ENCODE measurements at regions not wholly inside any gene's neighbourhood (a gene's known extent, or its start where the extent isn't known, plus 50 kb on each side); places are given as distances from the start of the nearest gene placed in this dataset.

DNA sequence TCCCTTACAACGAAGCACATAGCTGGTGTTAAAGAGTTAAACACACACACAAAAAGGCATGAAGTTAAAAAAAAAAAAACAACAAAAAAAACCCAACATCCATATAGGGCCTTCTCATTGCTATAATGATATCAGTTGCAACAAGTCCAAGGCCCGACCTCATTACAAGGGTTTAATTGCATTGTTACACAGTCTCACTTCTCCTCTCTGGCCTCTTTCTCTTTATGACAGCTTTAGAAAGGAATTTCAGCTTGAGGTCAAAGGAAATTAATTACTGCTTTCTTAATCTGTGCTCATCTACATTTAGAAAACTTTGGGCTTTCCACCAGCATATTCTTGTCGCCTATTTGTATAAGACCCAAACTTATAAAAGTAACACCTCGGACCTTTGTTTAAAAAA is 342.1 kb downstream of the NR2F2 start:
- DNase-seq (ENCODE audit: low read depth): no peak

DNA sequence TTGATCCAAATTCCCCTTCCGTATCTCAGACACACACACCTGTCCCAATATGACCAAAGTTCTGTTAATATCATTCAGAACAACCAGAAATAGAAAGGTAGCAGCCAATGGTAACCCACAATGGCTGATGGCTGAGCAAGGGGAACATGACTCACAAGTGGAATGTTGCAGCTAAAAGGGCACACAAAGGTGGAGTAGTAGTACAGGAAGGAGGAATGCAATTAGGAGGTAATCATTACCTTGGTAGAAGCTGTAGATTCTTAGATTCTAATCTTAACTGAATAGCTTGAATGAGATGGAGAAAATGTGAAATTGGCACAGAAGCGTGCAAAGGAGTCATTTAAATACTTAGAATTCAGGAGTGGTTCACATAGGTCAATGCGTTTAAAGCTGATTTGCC is 347.9 kb downstream of the NR2F2 start:
- DNase-seq (ENCODE audit: low read depth): no peak

- no peak for DNase-seq (ENCODE audit: low read depth)
Measured at GRCh38 chr15:96687388-96688107, 357.0 kb downstream of the NR2F2 start.

- DNase-seq (ENCODE audit: low read depth): no peak
Measured at GRCh38 chr15:96690733-96691132, 360.2 kb downstream of the NR2F2 start.

DNA sequence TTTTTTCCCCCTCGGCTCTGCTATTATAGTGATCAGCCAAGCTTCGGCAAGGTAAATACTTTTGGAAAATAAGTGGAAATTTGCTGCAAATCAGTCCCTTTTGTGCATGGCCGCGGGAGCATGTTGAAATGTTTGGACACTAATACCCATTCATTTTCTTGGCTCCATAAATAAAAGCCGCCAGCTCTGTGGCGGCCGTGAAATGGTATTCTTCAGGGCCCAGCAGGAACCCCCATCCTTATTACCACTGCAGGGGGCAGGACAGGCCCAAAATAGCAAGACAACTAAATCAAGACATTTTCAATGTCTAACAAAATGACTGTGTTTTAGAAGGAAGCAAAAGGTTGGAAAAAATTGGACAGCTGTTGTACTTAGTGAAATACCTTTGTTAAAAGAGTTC is 362.3 kb downstream of the NR2F2 start:
- no peak for DNase-seq (ENCODE audit: low read depth)

- DNase-seq (ENCODE audit: low read depth): no peak
Measured at GRCh38 chr15:96693515-96693914, 363.0 kb downstream of the NR2F2 start.

GRCh38 chr15:96693990-96694517 is 363.6 kb downstream of the NR2F2 start:
- no peak for DNase-seq (ENCODE audit: low read depth)

DNA sequence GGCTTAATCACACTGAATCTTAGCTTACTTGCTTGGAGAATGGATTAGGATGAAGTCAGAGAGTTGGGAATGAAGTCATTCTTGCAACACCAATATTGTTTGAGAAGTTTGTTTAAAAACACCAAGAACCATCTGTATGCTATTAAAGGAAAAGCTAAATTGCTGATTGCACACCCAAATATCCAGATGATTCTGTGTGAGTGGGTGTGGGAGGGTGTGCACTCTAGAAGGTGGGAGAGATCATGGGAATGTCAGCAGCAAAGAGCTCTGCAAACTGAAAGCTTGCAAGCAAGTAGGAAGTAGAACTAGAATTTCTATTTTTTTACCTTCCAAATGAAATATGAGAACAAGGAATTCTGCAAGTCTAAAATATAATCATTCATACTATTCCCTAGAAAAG is 364.9 kb downstream of the NR2F2 start:
- no peak for DNase-seq (ENCODE audit: low read depth)

GRCh38 chr15:96699871-96700401 is 369.4 kb downstream of the NR2F2 start:
- no peak for DNase-seq (ENCODE audit: low read depth)

DNA sequence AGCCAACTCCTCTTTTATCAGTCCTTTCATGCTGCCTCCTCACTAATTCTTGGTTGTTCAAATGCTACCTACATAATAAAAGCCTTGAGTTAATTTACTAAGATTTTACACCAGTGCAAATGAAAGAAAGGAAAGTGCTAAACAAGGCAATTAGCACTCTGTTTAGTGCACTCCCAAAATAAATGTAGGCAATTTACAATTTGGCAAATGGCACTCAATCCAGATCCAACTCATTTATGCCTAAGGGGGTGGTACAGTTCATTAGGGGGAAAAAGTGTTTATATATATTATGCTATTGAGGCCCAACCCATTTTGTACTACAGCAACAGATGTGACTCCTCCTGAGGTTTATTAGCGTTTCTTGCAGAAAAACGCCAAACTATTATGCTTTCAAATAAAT is 370.1 kb downstream of the NR2F2 start:
- DNase-seq (ENCODE audit: low read depth): no peak

DNA sequence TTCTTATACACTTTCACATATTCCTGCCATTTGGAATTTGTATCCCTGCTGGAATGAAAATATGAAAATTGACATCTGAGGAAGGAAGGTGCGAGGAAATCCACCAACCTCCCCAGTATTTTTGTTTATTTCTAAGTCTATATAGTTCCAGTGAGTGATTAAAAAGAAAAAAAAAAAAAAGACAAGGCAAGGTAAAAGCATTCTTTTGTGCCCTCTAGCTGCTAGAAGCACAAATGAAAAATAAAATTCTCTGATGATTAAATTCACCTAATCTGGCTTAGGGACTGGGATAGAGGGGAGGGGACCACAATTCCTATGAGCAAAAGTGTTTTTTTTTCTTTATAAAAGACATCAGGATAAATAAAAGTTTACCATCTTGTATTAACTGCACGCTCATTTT is 370.9 kb downstream of the NR2F2 start:
- no peak for DNase-seq (ENCODE audit: low read depth)

DNA sequence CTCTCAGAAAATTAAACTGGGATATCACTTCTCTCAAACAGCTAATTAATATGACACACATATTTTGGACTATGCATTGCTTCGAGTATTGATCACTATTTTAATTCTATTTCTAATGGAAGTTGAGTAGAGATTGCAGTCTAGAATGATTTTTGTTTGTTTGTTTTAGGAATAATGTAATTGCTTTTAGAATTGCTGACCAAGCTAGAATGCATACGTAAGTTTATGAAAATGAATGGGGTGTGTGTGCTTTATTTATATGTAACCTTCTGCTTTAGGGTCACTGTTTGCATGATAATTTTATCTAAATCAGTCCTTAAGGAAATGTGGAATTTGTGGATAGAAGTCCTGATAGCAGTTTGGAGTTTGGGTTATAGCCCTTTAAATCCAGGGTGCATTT is 371.4 kb downstream of the NR2F2 start:
- DNase-seq (ENCODE audit: low read depth): no peak

DNA sequence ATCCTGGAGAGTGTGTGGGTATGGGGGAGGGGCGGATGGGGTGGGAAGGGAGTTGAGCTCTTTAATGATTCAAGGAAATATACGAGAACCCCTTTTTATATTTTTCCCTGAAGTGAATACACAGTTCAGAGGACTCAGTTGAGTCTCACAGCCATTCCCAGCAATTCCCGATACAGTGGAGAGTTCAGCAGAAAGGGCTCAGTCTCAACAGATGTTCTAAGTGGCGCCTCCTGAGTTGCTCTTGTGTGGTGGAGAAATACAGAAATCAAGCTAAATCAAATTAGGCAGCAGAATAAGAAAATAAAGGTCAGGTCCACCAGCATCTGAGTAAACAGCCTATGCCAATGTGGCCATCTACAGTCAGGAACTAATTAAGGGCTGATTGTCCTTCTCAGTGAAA is 372.1 kb downstream of the NR2F2 start:
- no peak for DNase-seq (ENCODE audit: low read depth)

DNA sequence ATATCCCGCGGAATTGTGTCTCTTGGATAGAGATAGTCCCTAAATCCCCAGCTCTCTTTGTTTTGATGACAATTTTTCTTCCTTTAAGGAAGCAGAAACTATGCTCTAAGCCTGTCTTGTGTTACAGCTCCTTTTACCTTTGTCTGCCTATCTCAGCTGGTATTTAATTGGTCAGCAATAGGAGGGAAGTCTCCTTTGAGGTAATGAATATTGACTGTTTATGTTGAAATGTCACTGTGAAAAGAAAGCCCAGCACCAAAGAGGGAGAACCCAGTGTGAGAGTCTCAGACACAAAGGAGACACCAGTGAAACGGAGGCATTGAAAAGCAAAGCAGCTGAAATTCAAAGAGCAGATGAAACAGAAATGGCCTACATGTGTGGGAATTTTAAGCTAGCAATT is 372.6 kb downstream of the NR2F2 start:
- no peak for DNase-seq (ENCODE audit: low read depth)

DNA sequence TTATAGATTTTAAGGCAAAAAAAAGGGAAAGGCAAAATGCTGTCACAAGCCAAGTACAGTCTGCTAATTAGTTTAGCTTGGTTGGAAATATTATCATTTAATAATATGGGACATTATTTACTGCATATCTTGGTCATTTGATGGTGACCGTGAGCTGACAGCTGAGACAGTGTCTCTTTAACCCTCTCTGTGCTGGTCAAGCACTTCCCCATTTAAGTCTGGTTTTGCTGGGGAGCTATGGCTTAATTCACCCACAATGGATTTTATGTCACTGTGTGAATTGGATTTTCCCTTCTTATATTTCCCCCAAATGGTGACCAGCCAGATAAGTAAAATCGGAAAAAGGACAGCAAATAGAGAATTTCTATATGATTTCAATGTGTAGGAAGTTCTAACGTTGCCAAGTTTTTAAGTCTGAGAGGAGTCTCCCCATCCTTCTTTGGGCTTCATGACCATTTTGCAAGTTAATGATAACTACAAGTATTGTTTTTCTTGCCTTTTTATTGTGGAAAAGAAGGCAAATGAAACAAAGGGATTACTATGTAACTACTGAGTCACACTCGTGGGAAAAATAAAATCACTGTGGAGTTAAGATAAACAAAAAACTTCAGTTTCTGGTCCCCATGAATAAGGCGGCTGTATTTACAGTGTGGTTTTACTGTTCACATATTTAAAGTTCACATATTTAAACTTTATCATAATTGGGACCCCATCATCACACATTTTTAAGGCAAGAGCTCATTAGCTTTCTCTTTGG is 373.5 kb downstream of the NR2F2 start:
- DNase-seq (ENCODE audit: low read depth): no peak

DNA sequence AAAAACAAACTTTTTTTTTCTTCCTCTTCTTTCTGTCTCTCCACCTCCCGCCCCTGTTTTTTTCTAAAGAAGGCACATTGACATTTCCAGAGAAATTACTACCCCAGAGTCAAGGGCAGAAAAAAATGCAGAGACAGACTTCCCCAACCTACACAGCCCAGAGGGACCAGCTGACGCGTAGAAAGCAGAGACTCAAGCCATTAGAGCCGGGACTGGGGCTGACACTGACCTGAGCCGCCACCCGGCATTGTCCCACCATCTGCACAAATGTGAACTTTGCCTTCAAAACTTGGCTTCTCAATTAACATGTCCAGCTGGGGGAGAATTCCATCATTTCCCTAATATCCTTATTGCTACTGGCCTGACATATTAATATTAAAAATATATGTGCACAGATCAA is 385.6 kb downstream of the NR2F2 start:
- no peak for DNase-seq (ENCODE audit: low read depth)

- DNase-seq (ENCODE audit: low read depth): no peak
Measured at GRCh38 chr15:96716478-96716877, 386.0 kb downstream of the NR2F2 start.

- no peak for DNase-seq (ENCODE audit: low read depth)
Measured at GRCh38 chr15:96720251-96720650, 389.8 kb downstream of the NR2F2 start.

DNA sequence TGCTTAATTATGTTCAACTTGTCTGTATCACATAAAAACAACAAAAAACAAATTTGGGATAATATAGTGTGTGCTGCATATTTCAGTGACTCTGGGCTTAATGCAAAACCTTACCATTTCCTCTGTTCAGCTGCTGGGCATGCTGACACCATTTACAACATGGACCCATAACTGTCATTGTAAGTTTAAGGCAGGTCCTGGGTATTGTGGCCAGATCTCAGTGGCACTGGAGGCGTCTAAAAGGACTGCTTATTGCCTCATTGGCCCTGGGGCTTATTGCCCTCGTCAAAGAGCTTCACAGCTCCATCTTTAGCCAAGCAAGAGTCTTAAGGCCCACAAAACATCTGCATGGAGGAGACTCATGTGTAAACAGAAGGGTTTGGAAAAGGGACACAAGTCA is 390.2 kb downstream of the NR2F2 start:
- no peak for DNase-seq (ENCODE audit: low read depth)

- no peak for DNase-seq (ENCODE audit: low read depth)
Measured at GRCh38 chr15:96728591-96728990, 398.1 kb downstream of the NR2F2 start.

- DNase-seq (ENCODE audit: low read depth): no peak
Measured at GRCh38 chr15:96732704-96733103, 402.2 kb downstream of the NR2F2 start.

- DNase-seq (ENCODE audit: low read depth): no peak
Measured at GRCh38 chr15:96733721-96734120, 403.2 kb downstream of the NR2F2 start.

DNA sequence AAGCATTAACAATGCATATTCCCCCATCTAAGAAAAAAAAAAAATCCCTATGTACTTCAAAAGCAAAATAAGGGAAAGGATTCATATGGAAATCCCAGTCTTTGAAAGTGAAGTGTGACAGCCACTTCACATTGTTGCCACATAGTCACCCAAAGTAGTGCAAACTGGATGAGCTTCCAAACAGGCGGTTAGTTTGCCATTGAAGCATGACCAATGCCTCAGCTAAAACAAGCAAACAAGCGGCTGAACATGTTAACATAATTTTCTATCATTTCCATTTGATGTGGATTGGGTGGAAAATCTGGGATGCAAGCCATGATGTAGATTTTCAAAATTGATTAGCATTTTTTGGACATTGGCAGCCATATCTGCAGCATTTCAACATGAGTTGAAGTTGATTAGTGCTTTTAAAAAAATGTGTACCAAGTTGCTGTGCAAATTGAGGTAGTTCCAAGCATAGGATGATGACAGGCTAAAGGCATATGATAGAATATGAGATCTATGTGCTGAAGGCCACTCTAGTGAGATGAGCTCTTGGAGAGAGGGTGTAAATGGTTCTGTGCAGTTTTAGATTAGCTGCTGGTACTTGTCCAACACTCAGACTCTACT is 405.2 kb downstream of the NR2F2 start:
- no peak for DNase-seq (ENCODE audit: low read depth)
